ENCODE measurements at regions not wholly inside any gene's neighbourhood (a gene's known extent, or its start where the extent isn't known, plus 50 kb on each side); places are given as distances from the start of the nearest gene placed in this dataset.

DNA sequence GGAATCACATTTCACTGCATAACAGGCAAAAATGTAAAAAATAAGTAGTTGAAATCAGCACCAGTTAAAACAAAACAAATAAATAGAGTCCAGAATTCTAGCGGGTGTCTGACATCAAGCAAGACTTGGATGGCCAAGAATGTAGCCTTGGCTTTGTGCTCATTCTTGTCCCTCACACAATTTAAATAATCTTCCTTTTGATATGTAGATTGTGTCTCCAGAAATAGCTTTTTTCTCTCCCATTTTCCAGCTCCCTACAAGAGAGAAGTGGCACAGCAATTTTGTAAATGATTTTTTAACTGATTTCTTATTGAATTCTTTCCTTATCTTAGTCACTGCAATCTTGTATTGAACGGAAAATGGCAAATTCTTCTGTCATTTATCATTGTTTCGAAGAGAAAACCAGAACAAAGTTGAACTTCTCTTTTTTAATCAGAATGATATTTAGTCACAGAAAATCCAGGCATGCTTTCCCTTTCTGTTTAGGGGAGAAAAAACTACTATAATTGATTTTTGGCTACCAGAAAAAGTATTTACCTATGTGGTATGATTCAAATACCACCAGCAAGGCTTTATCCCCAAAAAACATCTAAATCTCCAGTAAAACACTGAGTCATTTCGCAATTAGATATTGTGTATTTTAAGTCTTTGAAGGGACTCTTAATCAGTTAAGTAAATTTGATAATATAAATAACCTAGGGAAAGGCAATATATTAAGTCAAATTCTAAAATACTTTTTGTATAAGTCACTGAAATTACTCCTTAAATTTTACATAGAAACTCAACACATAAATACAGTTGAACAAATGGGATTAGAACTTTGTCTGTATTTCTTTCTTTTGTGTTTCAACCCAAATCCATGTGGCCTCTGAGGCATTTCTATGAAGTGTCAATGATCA lies 481.7 kb downstream of the GBE1 start:
- WGBS (ENCODE audit: insufficient coverage, low coverage, missing lambda C conversion rate), result 0% methylated on average over 4 of the region's 4 CpGs
- BruUV-seq (replicated peaks), result no TSS peak
- Histone ChIP-seq H3K4me3 (no peak overlapping the region), H3K4me2 (ENCODE audit: insufficient read depth, low read length) (no peak overlapping the region), H3K79me2 (ENCODE audit: control insufficient read depth, insufficient read depth, low read length) (no peaks in the 10 kb centered on the region), H3K36me3 (ENCODE audit: control insufficient read depth, insufficient read depth, low read length) (no peaks in the 10 kb centered on the region), H3K27me3 (ENCODE audit: control insufficient read depth in 2 of 2, insufficient read depth in 2 of 2, low read length in 2 of 2) (no peaks in the 10 kb centered on the region), H4K20me1 (replicated peaks; ENCODE audit: control insufficient read depth, insufficient read depth, low read length) (no peaks in the 10 kb centered on the region), H2AFZ (ENCODE audit: low read depth, low read length) (no peak overlapping the region), H3K9me3 (replicated peaks; ENCODE audit: control insufficient read depth, insufficient read depth, low read depth, low read length) (no peaks in the 10 kb centered on the region), H3K9me1 (ENCODE audit: control insufficient read depth, insufficient read depth, low read length) (no peaks in the 10 kb centered on the region), H3K4me1 (replicated peaks in 1 of 2; ENCODE audit: control insufficient read depth in 2 of 2, insufficient read depth in 2 of 2, low read length in 2 of 2) (no peaks in the 10 kb centered on the region), H3K27ac (ENCODE audit: extremely low read depth, low read depth, low read length) (no peak overlapping the region), H3K9ac (ENCODE audit: insufficient read depth in 1 of 2, low read depth in 2 of 2, low read length in 2 of 2) (no peak overlapping the region)
- ChIA-PET CTCF (ENCODE audit: low intra/inter-chr PET ratio) (no interaction called here), POLR2A (no interaction called here)
- FAIRE-seq (no peak), ATAC-seq (no peak), DNase-seq (ENCODE audit: extremely low read depth in 1 of 4, low spot score in 3 of 4) (no peak)
- in situ Hi-C loops (cut with MboI) (no loop called here), intact Hi-C loops (cut with micrococcal nuclease) (no loop called here)
- TF ChIP-seq, protein P1, sequence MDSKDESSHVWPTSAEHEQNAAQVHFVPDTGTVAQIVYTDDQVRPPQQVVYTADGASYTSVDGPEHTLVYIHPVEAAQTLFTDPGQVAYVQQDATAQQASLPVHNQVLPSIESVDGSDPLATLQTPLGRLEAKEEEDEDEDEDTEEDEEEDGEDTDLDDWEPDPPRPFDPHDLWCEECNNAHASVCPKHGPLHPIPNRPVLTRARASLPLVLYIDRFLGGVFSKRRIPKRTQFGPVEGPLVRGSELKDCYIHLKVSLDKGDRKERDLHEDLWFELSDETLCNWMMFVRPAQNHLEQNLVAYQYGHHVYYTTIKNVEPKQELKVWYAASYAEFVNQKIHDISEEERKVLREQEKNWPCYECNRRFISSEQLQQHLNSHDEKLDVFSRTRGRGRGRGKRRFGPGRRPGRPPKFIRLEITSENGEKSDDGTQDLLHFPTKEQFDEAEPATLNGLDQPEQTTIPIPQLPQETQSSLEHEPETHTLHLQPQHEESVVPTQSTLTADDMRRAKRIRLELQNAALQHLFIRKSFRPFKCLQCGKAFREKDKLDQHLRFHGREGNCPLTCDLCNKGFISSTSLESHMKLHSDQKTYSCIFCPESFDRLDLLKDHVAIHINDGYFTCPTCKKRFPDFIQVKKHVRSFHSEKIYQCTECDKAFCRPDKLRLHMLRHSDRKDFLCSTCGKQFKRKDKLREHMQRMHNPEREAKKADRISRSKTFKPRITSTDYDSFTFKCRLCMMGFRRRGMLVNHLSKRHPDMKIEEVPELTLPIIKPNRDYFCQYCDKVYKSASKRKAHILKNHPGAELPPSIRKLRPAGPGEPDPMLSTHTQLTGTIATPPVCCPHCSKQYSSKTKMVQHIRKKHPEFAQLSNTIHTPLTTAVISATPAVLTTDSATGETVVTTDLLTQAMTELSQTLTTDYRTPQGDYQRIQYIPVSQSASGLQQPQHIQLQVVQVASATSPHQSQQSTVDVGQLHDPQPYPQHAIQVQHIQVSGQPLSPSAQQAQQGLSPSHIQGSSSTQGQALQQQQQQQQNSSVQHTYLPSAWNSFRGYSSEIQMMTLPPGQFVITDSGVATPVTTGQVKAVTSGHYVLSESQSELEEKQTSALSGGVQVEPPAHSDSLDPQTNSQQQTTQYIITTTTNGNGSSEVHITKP (IDR thresholded peaks at IDR 0.05; ENCODE audit: partially characterized antibody), result no peak
- no peak for TF ChIP-seq RBBP5 (IDR thresholded peaks at IDR 0.05; ENCODE audit: borderline replicate concordance, insufficient read depth, low read length, poor library complexity, severe bottlenecking)
- no peak for TF ChIP-seq POLR2A (conservative IDR thresholded peaks at IDR 0.05)
- TF ChIP-seq, protein P2, sequence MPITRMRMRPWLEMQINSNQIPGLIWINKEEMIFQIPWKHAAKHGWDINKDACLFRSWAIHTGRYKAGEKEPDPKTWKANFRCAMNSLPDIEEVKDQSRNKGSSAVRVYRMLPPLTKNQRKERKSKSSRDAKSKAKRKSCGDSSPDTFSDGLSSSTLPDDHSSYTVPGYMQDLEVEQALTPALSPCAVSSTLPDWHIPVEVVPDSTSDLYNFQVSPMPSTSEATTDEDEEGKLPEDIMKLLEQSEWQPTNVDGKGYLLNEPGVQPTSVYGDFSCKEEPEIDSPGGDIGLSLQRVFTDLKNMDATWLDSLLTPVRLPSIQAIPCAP (CRISPR knock-in tag; IDR thresholded peaks at IDR 0.05; ENCODE audit: borderline replicate concordance), result no peak

Measured in K562 (cell line).